GM10266 (cell line): ENCODE measurements at regions not wholly inside any gene's neighbourhood (a gene's known extent, or its start where the extent isn't known, plus 50 kb on each side); places are given as distances from the start of the nearest gene placed in this dataset.

ENCODE experiments used
- DNase-seq: peaks from one replicate; pipeline ENCODE4 v3.0.0; 2012; ENCODE audit errors: extremely low spot score
- CTCF ChIP-seq: IDR thresholded peaks from 2 replicates; pipeline ENCODE4 v1.5.1; 2012; ENCODE audit warnings: mild to moderate bottlenecking, low read depth; ENCODE audit not compliant: control insufficient read depth, insufficient read depth; ENCODE audit errors: missing control alignments

GRCh38 chr5:27315363-27316270, 277.2 kb upstream of the CDH9 start:
- DNase-seq = no peak
- no peak for TF ChIP-seq CTCF

GRCh38 chr5:27313549-27313948, 275.2 kb upstream of the CDH9 start:
- no peak for DNase-seq
- no peak for TF ChIP-seq CTCF

DNA sequence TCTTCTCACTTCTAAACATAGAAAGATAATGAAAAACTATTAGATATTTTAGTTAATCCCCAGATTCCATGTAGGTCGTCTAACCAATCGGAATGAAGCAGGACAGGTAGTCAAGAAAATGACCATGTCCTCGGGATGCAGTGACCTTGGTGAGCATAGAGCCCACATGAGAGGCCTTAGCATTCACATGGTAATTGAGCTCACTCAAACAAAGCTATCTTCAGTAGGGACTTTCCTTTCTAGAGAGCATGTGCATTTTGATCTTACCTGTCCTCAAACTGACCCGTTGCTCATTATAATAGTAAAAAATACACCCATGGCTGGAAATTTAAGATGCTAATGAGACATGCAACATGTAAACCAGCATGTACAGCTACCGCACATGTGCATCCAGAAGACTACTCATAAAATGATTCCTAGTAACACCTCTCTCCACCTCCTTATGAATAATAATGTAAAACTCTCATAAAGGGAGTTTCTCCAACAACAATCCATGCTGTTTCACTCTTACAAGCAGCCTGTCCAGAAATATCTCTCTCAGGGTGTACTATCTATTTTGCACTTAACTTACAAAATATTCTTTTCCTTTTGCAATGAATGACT, 274.0 kb upstream of the CDH9 start:
- no peak for TF ChIP-seq CTCF
- DNase-seq = no peak

- DNase-seq = no peak
- TF ChIP-seq CTCF = no peak
Observed at GRCh38 chr5:27311544-27311943, 273.2 kb upstream of the CDH9 start.

DNA sequence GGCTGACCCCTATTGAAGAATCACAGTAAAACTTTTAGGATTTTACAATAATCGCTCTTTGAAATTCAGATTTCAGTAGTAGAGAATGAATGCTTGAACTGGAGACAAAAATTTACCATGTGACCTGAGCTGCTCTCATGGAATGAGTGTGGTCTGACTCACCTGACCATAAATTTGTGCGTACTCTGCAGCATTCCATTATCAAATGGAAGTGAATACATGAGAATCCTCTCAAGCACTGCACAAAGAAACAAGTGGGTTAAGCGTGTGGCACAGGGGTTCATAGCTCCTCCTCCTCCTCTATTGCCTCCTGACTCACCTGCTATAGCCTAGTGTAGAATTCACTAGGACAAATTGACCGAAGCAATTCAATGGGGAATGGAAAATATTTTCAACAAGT, 269.8 kb upstream of the CDH9 start:
- TF ChIP-seq CTCF = no peak
- no peak for DNase-seq

GRCh38 chr5:27290172-27290571, 251.8 kb upstream of the CDH9 start:
- no peak for TF ChIP-seq CTCF
- no peak for DNase-seq

- no peak for DNase-seq
- no peak for TF ChIP-seq CTCF
Observed at GRCh38 chr5:27276119-27276518, 237.7 kb upstream of the CDH9 start.
